Dermis microvascular lymphatic vessel endothelial cell (primary cell): ENCODE measurements at regions not wholly inside any gene's neighbourhood (a gene's known extent, or its start where the extent isn't known, plus 50 kb on each side); places are given as distances from the start of the nearest gene placed in this dataset.
"Not testable (repeated sequence)": the region's sequence is repeated elsewhere in the genome, so short reads cannot be mapped to it uniquely, and the experiment has no call there.

Experiments
- DNase-seq, 2 donors: peaks; one replicate each; pipeline versions ENCODE4 v3.0.0 to v3.0.0-alpha.2; 2010; ENCODE audit warnings: low read depth in 2 of 2

GRCh38 chr3:156048483-156048882, 71.9 kb upstream of the KCNAB1 start:
- DNase-seq: not testable (repeated sequence)

DNA sequence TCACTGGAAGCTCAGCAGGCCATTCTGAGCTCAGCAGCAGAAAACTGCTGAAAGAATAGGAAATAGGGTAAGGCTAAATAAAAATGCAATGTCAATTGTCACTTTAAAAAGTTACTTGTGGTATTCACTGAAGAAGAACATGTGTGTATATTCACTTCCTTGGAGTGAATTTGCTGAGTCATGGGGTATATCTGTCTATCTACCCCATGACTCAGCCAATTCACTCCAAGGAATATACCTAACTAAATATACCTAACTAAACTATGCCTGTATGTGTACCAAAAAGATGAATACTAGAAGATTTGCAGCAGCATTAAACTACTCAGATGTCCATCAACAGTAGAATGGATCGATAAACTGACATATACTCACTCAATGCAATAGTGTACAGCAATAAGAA, 69.5 kb upstream of the KCNAB1 start:
- no peak for DNase-seq

DNA sequence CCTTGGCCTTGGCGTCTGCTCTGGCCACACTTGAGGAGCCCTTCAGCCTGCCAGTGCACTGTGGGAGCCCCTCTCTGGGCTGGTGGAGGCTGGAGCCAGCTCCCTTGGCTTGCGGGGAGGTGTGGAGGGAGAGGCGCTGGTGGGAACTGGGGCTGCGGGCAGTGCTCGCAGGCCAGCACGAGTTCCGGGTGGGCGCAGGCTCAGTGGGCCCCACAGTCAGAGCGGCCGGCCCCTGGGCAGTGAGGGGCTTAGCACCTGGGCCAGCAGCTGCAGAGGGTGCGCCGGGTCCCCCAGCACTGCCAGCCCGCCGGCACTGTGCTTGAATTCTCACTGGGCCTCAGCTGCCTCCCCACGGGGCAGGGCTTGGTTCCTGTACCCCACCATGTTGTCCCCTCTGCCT, 68.7 kb upstream of the KCNAB1 start:
- DNase-seq: no peak

GRCh38 chr3:156052115-156052514, 68.3 kb upstream of the KCNAB1 start:
- no peak for DNase-seq

DNA sequence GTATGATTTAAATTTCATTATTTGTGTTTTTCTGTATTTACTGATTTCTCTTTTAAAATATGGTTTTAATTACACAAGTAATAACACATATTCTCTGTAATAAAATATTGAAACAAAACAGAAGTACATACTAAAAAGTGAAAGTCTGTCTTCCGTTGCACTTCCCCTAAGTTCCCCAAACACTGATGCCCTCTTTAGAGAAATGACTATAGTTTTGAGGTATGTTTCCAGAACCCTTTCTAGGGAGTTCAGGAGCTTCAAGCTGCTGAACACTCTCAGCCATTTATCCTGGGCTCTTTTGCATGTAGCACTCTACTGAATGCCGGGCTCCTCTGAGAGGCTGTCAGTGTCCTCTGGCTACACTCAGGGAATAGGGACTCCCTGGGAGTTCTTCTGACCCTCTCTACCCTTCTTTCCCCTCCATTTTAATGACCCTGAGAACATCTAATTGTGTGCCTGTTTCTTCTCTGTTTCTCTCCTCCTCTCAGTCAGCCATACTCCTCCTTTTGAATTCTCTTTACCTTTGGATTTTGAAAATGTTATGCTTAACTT, 60.4 kb upstream of the KCNAB1 start:
- DNase-seq: no peak

DNA sequence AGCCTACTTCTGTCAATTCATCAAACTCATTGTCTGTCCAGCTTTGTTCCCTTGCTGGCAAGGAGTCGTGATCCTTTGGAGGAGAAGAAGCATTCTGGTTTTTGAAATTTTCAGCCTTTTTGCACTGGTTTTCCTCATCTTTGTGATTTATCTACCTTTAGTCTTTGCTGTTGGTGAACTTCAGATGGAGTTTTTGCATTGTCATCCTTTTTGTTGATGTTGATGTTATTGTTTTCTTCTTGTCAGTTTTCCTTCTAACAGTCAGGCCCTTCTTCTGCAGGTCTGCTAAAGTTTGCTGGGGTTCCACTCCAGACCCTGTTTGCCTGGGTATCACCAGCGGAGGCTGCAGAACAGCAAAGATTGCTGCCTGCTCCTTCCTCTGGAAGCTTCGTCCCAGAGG, 52.2 kb upstream of the KCNAB1 start:
- not testable (repeated sequence) for DNase-seq

DNA sequence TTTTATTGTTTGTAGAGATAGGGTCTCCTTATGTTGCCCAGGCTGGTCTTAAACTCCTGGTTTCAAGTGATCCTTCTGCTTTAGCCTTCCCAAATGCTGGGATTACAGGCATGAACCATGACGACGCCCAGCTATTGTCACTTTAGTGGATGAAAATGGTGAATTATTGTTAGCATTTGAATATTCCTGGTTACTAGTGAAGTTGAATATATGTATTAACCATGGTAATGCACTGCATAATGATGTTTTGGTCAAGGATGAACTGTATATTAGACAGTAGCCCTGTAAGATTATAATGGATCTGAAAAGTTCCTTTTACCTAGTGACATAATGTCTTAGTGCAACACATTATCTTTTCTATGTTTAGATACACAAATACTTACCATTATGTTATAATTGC, 50.4 kb upstream of the KCNAB1 start:
- no peak for DNase-seq
